Lung (tissue), 11 donors: ENCODE measurements at regions not wholly inside any gene's neighbourhood (a gene's known extent, or its start where the extent isn't known, plus 50 kb on each side); places are given as distances from the start of the nearest gene placed in this dataset.

ENCODE experiments used
- ATAC-seq: fragments of 200-7000 bp; cut with Tn5 transposase; one replicate; pipeline ENCODE4 v1.9.1; 2020; ENCODE audit warnings: moderate number of reproducible peaks; ENCODE audit not compliant: insufficient read depth, low FRiP score
- DNase-seq, 3 donors: peaks; one replicate each; pipeline ENCODE4 v3.0.0-alpha.2; 2013 to 2017
- H3K27ac ChIP-seq, 2 donors: one replicate each; pipeline ENCODE4 v1.5.1; 2013; ENCODE audit warnings: mild to moderate bottlenecking in 2 of 2, moderate library complexity in 2 of 2, control low read depth in 1 of 2, inconsistent platforms in 1 of 2, low read depth in 1 of 2, low read length in 1 of 2
- H3K27me3 ChIP-seq, 3 donors: one replicate each; pipeline ENCODE4 v1.5.1; 2013; ENCODE audit warnings: low read length in 2 of 3; ENCODE audit not compliant: control insufficient read depth in 3 of 3, insufficient read depth in 3 of 3
- H3K36me3 ChIP-seq, 4 donors: one replicate each; pipeline ENCODE4 v1.5.1; 2013; ENCODE audit warnings: low read length in 4 of 4, mild to moderate bottlenecking in 1 of 4, moderate library complexity in 1 of 4; ENCODE audit not compliant: control insufficient read depth in 4 of 4, insufficient read depth in 4 of 4
- H3K4me1 ChIP-seq, 5 donors: one replicate each; pipeline ENCODE4 v1.5.1; 2013; ENCODE audit warnings: low read length in 5 of 5, mild to moderate bottlenecking in 2 of 5, moderate library complexity in 1 of 5; ENCODE audit not compliant: control insufficient read depth in 5 of 5, insufficient read depth in 5 of 5
- H3K4me3 ChIP-seq: one replicate; pipeline ENCODE4 v1.5.1; 2013; ENCODE audit warnings: mild to moderate bottlenecking, control low read depth, moderate library complexity
- H3K9ac ChIP-seq, 2 donors: one replicate each; pipeline ENCODE4 v1.5.1; 2013; ENCODE audit warnings: low read length in 2 of 2, control low read depth in 1 of 2; ENCODE audit not compliant: insufficient read depth in 1 of 2
- H3K9me3 ChIP-seq, 4 donors: one replicate each; pipeline ENCODE4 v1.5.1; 2013; ENCODE audit warnings: low read length in 3 of 4, mild to moderate bottlenecking in 1 of 4, moderate library complexity in 1 of 4; ENCODE audit not compliant: control insufficient read depth in 4 of 4, insufficient read depth in 3 of 4
- CTCF ChIP-seq: IDR thresholded peaks from 2 replicates; pipeline ENCODE4 v1.5.1; 2012; ENCODE audit warnings: mild to moderate bottlenecking; ENCODE audit errors: control extremely low read depth, extremely low read depth
- WGBS, 2 donors: extraction: QIAGEN DNeasy Blood & Tissue Kit; methylation state at CpG; one replicate each; pipeline ENCODE4 v1.1.7; 2013; 5-methylcytosine and 5-hydroxymethylcytosine counted together
- donor health status: control.
- donor health status: control.
- donor health status: Bipolar disorder and iron deficiency.
- donor health status: healthy.
- donor health status: DM: yes; HTN: yes; CAD: no.

DNA sequence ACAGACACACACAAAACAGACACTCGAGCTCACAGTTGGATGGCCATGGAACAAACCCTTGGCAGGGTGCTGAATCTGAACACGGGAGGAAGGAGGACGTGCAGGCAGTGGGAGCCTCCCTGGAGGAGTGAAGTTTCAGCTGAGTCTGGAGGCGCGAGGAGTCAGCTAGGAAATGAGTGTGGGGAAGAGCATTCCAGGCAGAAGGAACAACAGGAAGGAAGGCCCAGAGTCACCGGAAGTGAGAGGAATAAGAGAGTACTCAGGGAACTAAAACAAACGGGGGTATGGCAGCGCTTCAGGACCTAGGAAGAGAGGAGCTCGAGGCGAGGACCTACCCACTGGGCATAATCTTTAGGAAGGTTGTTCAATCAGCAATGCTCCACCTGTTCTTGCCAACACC is 137.3 kb downstream of the SYF2 start:
- Histone ChIP-seq H3K36me3 (no peaks in the 10 kb centered on the region), H3K9me3 (peaks cover 0 to 1% (median 0%) of the 10 kb centered on the region in 4 donors), H3K4me3 (no peak overlapping the region), H3K27me3 (no peaks in the 10 kb centered on the region), H3K9ac (no peak overlapping the region), H3K4me1 (peaks cover 0 to 5% (median 0%) of the 10 kb centered on the region in 5 donors), H3K27ac (no peak overlapping the region)
- DNase-seq = no peak
- TF ChIP-seq CTCF = no peak
- WGBS, 2 donors = 71 to 78% methylated on average over 10 of the region's 10 CpGs
- no peak for ATAC-seq

GRCh38 chr1:25094229-25094628 is 138.1 kb downstream of the SYF2 start:
- WGBS, 2 donors = 88 to 95% methylated on average over 3 of the region's 3 CpGs
- H3K4me1 ChIP-seq = peaks cover 0 to 1% (median 0%) of the 10 kb centered on the region in 5 donors
- H3K9me3 ChIP-seq = peaks cover 0 to 1% (median 0%) of the 10 kb centered on the region in 4 donors
- ATAC-seq (no peak), DNase-seq (no peak)
- no peaks in the 10 kb centered on the region for H3K27me3 ChIP-seq
- H3K27ac ChIP-seq = no peak overlapping the region
- no peaks in the 10 kb centered on the region for H3K36me3 ChIP-seq
- H3K9ac ChIP-seq = no peak overlapping the region
- no peak overlapping the region for H3K4me3 ChIP-seq
- TF ChIP-seq CTCF = no peak

- ATAC-seq = no peak
- H3K9me3 ChIP-seq = no peaks in the 10 kb centered on the region
- 80 to 89% methylated on average over 4 of the region's 4 CpGs for WGBS, 2 donors
Observed at GRCh38 chr1:25091658-25092057, 140.6 kb downstream of the SYF2 start.

More at GRCh38 chr1:25091658-25092057, 140.6 kb downstream of the SYF2 start:
- DNase-seq = no peak
- no peak overlapping the region for H3K4me3 ChIP-seq
- peaks cover 0 to under 1% (median 0%) of the 10 kb centered on the region in 5 donors for H3K4me1 ChIP-seq
- no peak overlapping the region for H3K27ac ChIP-seq
- no peak for TF ChIP-seq CTCF
- H3K27me3 ChIP-seq = no peaks in the 10 kb centered on the region
- no peaks in the 10 kb centered on the region for H3K36me3 ChIP-seq
- H3K9ac ChIP-seq = no peak overlapping the region
